HG03439 (cell line): ENCODE measurements at regions not wholly inside any gene's neighbourhood (a gene's known extent, or its start where the extent isn't known, plus 50 kb on each side); places are given as distances from the start of the nearest gene placed in this dataset.
"Not testable (repeated sequence)": the region's sequence is repeated elsewhere in the genome, so short reads cannot be mapped to it uniquely, and the experiment has no call there.

ENCODE experiments used
- ATAC-seq: cut with Tn5 transposase; IDR thresholded peaks from one replicate; pipeline ENCODE4 v1.9.1; 2021; ENCODE audit warnings: mild to moderate bottlenecking, moderate library complexity; ENCODE audit not compliant: unreplicated experiment

- ATAC-seq = no peak
These were observed 102.4 kb upstream of the DLGAP1 start for GRCh38 chr18:4557502-4557901.

GRCh38 chr18:4551001-4551360, 95.9 kb upstream of the DLGAP1 start:
- no peak for ATAC-seq

GRCh38 chr18:4549164-4549872, 94.2 kb upstream of the DLGAP1 start:
- ATAC-seq = no peak

GRCh38 chr18:4547126-4547525, 92.0 kb upstream of the DLGAP1 start:
- ATAC-seq = no peak

- ATAC-seq = no peak
These were observed 89.0 kb upstream of the DLGAP1 start for GRCh38 chr18:4544142-4544541.

- ATAC-seq = no peak
These were observed 88.6 kb upstream of the DLGAP1 start for GRCh38 chr18:4543711-4544110.

GRCh38 chr18:4541588-4541987, 86.5 kb upstream of the DLGAP1 start:
- ATAC-seq = no peak

- ATAC-seq = no peak
These were observed 81.3 kb upstream of the DLGAP1 start for GRCh38 chr18:4536447-4536846.

GRCh38 chr18:4528405-4528804, 73.3 kb upstream of the DLGAP1 start:
- ATAC-seq = no peak

- not testable (repeated sequence) for ATAC-seq
These were observed 72.7 kb upstream of the DLGAP1 start for GRCh38 chr18:4527826-4528225.

GRCh38 chr18:4524096-4524495, 69.0 kb upstream of the DLGAP1 start:
- ATAC-seq = no peak

GRCh38 chr18:4511166-4511565, 56.1 kb upstream of the DLGAP1 start:
- ATAC-seq = no peak

GRCh38 chr18:4510711-4511110, 55.6 kb upstream of the DLGAP1 start:
- ATAC-seq = no peak

GRCh38 chr18:4510160-4510559, 55.1 kb upstream of the DLGAP1 start:
- ATAC-seq = no peak
